ENCODE measurements at regions not wholly inside any gene's neighbourhood (a gene's known extent, or its start where the extent isn't known, plus 50 kb on each side); places are given as distances from the start of the nearest gene placed in this dataset.
"Not testable (repeated sequence)": the region's sequence is repeated elsewhere in the genome, so short reads cannot be mapped to it uniquely, and the experiment has no call there.

DNA sequence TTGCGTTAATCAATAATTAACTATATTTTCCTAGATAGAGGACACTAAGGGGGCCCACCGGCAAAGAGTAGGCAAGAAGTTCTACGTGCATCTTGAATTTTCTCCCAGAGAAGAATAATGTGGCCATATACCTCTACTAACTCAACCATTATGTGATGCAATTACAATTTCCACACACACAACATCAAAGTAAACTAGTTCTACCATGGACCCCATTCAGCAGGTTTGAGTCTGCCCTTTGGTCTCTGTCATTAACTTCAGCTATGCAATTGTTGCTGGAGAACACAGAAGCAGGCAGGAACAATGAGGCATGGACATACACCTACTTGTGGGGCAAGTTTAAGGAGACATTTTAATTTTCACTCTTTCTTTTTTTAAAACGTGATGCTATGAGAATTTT, 705.9 kb downstream of the PDCD6IP start:
- H3K36me3 ChIP-seq (replicated peaks) = no peaks in the 10 kb centered on the region
- H3K4me3 ChIP-seq (ENCODE audit: low read depth, low read length) = no peak overlapping the region
- DNase-seq = no peak
- in situ Hi-C loops (cut with HindIII; ENCODE audit: low pct_ligation_motif_present, low sequenced_read_pairs) = no loop called here
- H3K27me3 ChIP-seq (replicated peaks) = no peaks in the 10 kb centered on the region
- TF ChIP-seq, protein P1, sequence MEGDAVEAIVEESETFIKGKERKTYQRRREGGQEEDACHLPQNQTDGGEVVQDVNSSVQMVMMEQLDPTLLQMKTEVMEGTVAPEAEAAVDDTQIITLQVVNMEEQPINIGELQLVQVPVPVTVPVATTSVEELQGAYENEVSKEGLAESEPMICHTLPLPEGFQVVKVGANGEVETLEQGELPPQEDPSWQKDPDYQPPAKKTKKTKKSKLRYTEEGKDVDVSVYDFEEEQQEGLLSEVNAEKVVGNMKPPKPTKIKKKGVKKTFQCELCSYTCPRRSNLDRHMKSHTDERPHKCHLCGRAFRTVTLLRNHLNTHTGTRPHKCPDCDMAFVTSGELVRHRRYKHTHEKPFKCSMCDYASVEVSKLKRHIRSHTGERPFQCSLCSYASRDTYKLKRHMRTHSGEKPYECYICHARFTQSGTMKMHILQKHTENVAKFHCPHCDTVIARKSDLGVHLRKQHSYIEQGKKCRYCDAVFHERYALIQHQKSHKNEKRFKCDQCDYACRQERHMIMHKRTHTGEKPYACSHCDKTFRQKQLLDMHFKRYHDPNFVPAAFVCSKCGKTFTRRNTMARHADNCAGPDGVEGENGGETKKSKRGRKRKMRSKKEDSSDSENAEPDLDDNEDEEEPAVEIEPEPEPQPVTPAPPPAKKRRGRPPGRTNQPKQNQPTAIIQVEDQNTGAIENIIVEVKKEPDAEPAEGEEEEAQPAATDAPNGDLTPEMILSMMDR (IDR thresholded peaks at IDR 0.05; ENCODE audit: low read depth, low read length, missing control alignments) = no peak
- H3K27ac ChIP-seq = no peak overlapping the region

- Histone ChIP-seq H3K4me3 (ENCODE audit: low read depth, low read length) (no peak overlapping the region), H3K36me3 (replicated peaks) (no peaks in the 10 kb centered on the region), H3K27me3 (replicated peaks) (no peaks in the 10 kb centered on the region), H3K27ac (no peak overlapping the region)
- in situ Hi-C loops (cut with HindIII; ENCODE audit: low pct_ligation_motif_present, low sequenced_read_pairs) = no loop called here
- TF ChIP-seq, protein P1 (IDR thresholded peaks at IDR 0.05; ENCODE audit: low read depth, low read length, missing control alignments) = no peak
- no peak for DNase-seq
Measured at GRCh38 chr3:34504775-34505174, 706.3 kb downstream of the PDCD6IP start.

- in situ Hi-C loops (cut with HindIII; ENCODE audit: low pct_ligation_motif_present, low sequenced_read_pairs) = no loop called here
- TF ChIP-seq, protein P1 (IDR thresholded peaks at IDR 0.05; ENCODE audit: low read depth, low read length, missing control alignments) = no peak
Measured at GRCh38 chr3:34508732-34509131, 710.3 kb downstream of the PDCD6IP start.

GRCh38 chr3:34511891-34512290, 713.5 kb downstream of the PDCD6IP start:
- no peak overlapping the region for H3K27ac ChIP-seq
- no peaks in the 10 kb centered on the region for H3K27me3 ChIP-seq (replicated peaks)
- in situ Hi-C loops (cut with HindIII; ENCODE audit: low pct_ligation_motif_present, low sequenced_read_pairs) = no loop called here
- TF ChIP-seq, protein P1 (IDR thresholded peaks at IDR 0.05; ENCODE audit: low read depth, low read length, missing control alignments) = no peak
- H3K36me3 ChIP-seq (replicated peaks) = no peaks in the 10 kb centered on the region
- no peak overlapping the region for H3K4me3 ChIP-seq (ENCODE audit: low read depth, low read length)
- no peak for DNase-seq

More at GRCh38 chr3:34508732-34509131, 710.3 kb downstream of the PDCD6IP start:
- no peak overlapping the region for H3K4me3 ChIP-seq (ENCODE audit: low read depth, low read length)
- no peak overlapping the region for H3K27ac ChIP-seq
- H3K27me3 ChIP-seq (replicated peaks) = no peaks in the 10 kb centered on the region
- H3K36me3 ChIP-seq (replicated peaks) = no peaks in the 10 kb centered on the region
- DNase-seq = no peak

DNA sequence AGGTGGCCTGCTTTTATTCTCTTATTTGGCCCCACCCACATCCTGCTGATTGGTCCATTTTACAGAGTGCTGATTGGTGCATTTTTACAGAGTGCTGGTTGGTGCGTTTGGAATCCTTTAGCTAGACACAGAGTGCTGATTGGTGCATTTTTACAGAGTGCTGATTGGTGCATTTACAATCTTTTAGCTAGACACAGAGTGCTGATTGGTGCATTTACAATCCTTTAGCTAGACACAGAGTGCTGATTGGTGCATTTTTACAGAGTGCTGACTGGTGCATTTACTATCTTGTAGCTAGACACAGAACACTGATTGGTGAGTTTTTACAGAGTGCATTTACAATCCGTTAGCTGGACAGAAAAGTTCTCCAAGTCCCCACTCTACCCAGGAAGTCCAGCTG, 720.6 kb downstream of the PDCD6IP start:
- H3K36me3 ChIP-seq (replicated peaks); H3K4me3 ChIP-seq (ENCODE audit: low read depth, low read length); in situ Hi-C loops (cut with HindIII; ENCODE audit: low pct_ligation_motif_present, low sequenced_read_pairs); H3K27ac ChIP-seq; H3K27me3 ChIP-seq (replicated peaks); DNase-seq: not testable (repeated sequence)

- H3K27ac ChIP-seq = no peak overlapping the region
- H3K36me3 ChIP-seq (replicated peaks) = no peaks in the 10 kb centered on the region
- in situ Hi-C loops (cut with HindIII; ENCODE audit: low pct_ligation_motif_present, low sequenced_read_pairs) = no loop called here
- no peak for DNase-seq
- no peaks in the 10 kb centered on the region for H3K27me3 ChIP-seq (replicated peaks)
- TF ChIP-seq, protein P1 (IDR thresholded peaks at IDR 0.05; ENCODE audit: low read depth, low read length, missing control alignments) = no peak
- H3K4me3 ChIP-seq (ENCODE audit: low read depth, low read length) = no peak overlapping the region
Measured at GRCh38 chr3:34531156-34531555, 732.7 kb downstream of the PDCD6IP start.

Data from brain microvascular endothelial cell (primary cell).